HEK293T (cell line): ENCODE measurements at regions not wholly inside any gene's neighbourhood (a gene's known extent, or its start where the extent isn't known, plus 50 kb on each side); places are given as distances from the start of the nearest gene placed in this dataset.

Source experiments
- CTCF ChIA-PET: fragments of 350-600 bp; formaldehyde crosslinking; extraction: SDS; loops from one replicate; lab custom pipeline; 2021; ENCODE audit warnings: antibody characterized with exemption, inconsistent platforms; lab: Yijun Ruan, JAX
- POLR2A ChIA-PET: fragments of 350-600 bp; formaldehyde crosslinking; extraction: SDS; loops from one replicate; lab custom pipeline; 2020; ENCODE audit warnings: antibody characterized with exemption, inconsistent platforms; lab: Yijun Ruan, JAX
- DNase-seq: peaks from one replicate; pipeline ENCODE4 v3.0.0; 2012; ENCODE audit warnings: mixed read lengths; ENCODE audit errors: extremely low spot score
- ARNT ChIP-seq: fragments of 450-650 bp; IDR thresholded peaks from 2 replicates; pipeline ENCODE4 v1.6.1; 2017; ENCODE audit warnings: mild to moderate bottlenecking
- BHLHE40 ChIP-seq: fragments of 450-650 bp; IDR thresholded peaks from 2 replicates; pipeline ENCODE4 v1.6.1; 2016; ENCODE audit warnings: mild to moderate bottlenecking, moderate library complexity, borderline replicate concordance
- CTBP1 ChIP-seq: fragments of 450-650 bp; IDR thresholded peaks from 2 replicates; pipeline ENCODE4 v1.6.1; 2016; ENCODE audit warnings: borderline replicate concordance
- ELF4 ChIP-seq: fragments of 450-650 bp; IDR thresholded peaks from 2 replicates; pipeline ENCODE4 v1.6.1; 2017; ENCODE audit warnings: antibody characterized with exemption
- FOXA1 ChIP-seq: fragments of 450-650 bp; IDR thresholded peaks from 2 replicates; pipeline ENCODE4 v1.6.1; 2016; ENCODE audit warnings: mild to moderate bottlenecking
- FOXK2 ChIP-seq: fragments of 450-650 bp; IDR thresholded peaks from 2 replicates; pipeline ENCODE4 v1.6.1; 2016; ENCODE audit warnings: mild to moderate bottlenecking
- FOXM1 ChIP-seq: fragments of 450-650 bp; IDR thresholded peaks from 2 replicates; pipeline ENCODE4 v1.6.1; 2017; ENCODE audit warnings: mild to moderate bottlenecking, borderline replicate concordance
- HDGF ChIP-seq: fragments of 450-650 bp; IDR thresholded peaks from 2 replicates; pipeline ENCODE4 v1.6.1; 2017; ENCODE audit warnings: antibody characterized with exemption, borderline replicate concordance
- L3MBTL2 ChIP-seq: fragments of 450-650 bp; conservative IDR thresholded peaks from 2 replicates; pipeline ENCODE4 v1.6.1; 2016; ENCODE audit warnings: mild to moderate bottlenecking
- LEF1 ChIP-seq: fragments of 450-650 bp; IDR thresholded peaks from 2 replicates; pipeline ENCODE4 v1.6.1; 2017; ENCODE audit warnings: mild to moderate bottlenecking, borderline replicate concordance
- NFRKB ChIP-seq: fragments of 450-650 bp; IDR thresholded peaks from 2 replicates; pipeline ENCODE4 v1.6.1; 2016; ENCODE audit warnings: mild to moderate bottlenecking, moderate library complexity
- SP1 ChIP-seq: fragments of 450-650 bp; IDR thresholded peaks from 2 replicates; pipeline ENCODE4 v1.6.1; 2017
- SUZ12 ChIP-seq: fragments of 450-650 bp; IDR thresholded peaks from 2 replicates; pipeline ENCODE4 v1.6.1; 2016; ENCODE audit warnings: mild to moderate bottlenecking
- TARDBP ChIP-seq: fragments of 450-650 bp; IDR thresholded peaks from 2 replicates; pipeline ENCODE4 v1.6.1; 2016
- ZNF384 ChIP-seq: fragments of 450-650 bp; IDR thresholded peaks from 2 replicates; pipeline ENCODE4 v1.6.1; 2016
- TF ChIP-seq, protein P1 (sequence below): fragments of 450-650 bp; IDR thresholded peaks from 2 replicates; pipeline ENCODE4 v1.6.1; 2016

DNA sequence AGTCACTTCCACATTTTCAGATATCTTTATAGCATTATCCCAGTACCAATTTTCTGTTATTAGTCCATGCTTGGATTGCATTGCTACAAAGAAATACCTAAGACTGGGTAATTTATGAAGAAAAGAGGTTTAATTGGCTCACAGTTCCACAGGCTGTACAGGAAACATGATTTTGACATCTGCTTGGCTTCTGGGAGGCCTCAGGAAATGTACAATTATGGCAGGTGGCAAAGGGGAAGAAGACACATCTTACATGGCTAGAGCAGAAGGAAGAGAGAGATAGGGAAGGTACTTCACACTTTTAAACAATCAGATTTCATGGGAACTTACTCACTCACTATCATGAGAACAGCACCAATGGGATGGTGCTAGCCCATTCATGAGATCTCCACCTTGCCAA, 172.3 kb upstream of the GPR149 start:
- ChIA-PET POLR2A (no interaction called here), CTCF (no interaction called here)
- no peak for DNase-seq
- TF ChIP-seq SP1, result no peak
- TF ChIP-seq BHLHE40, result no peak
- no peak for TF ChIP-seq SUZ12
- no peak for TF ChIP-seq HDGF
- TF ChIP-seq, protein P1, sequence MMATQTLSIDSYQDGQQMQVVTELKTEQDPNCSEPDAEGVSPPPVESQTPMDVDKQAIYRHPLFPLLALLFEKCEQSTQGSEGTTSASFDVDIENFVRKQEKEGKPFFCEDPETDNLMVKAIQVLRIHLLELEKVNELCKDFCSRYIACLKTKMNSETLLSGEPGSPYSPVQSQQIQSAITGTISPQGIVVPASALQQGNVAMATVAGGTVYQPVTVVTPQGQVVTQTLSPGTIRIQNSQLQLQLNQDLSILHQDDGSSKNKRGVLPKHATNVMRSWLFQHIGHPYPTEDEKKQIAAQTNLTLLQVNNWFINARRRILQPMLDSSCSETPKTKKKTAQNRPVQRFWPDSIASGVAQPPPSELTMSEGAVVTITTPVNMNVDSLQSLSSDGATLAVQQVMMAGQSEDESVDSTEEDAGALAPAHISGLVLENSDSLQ, result no peak
- no peak for TF ChIP-seq FOXM1
- no peak for TF ChIP-seq LEF1

DNA sequence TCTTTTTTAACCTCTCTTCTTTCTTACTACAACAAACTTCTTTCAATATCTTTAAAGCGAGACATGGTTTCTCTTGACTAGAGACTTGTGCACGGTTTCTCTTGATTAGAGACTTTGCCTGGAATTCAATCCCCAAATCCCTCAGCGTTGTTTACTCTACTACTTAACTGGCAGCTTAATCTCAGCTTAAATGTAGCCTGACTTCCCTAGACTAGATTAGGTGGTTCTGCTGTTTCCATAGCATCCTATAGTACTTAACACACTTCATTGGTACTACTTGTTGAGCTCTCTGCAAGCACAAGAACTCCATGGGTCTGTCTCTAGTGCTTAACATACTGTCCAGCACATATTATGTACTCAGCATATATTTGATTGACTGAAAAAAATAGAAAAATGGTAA, 168.2 kb upstream of the GPR149 start:
- no peak for TF ChIP-seq NFRKB
- TF ChIP-seq TARDBP, result no peak
- TF ChIP-seq ARNT, result no peak
- no peak for TF ChIP-seq ZNF384
- no peak for TF ChIP-seq L3MBTL2
- TF ChIP-seq HDGF, result no peak
- no peak for TF ChIP-seq BHLHE40
- TF ChIP-seq FOXK2, result no peak
- no peak for TF ChIP-seq LEF1
- TF ChIP-seq FOXM1, result no peak
- TF ChIP-seq, protein P1, result no peak
- TF ChIP-seq CTBP1, result no peak
- TF ChIP-seq SP1, result no peak
- TF ChIP-seq SUZ12, result no peak
- POLR2A ChIA-PET, result no interaction called here
- CTCF ChIA-PET, result no interaction called here
- DNase-seq, result no peak

DNA sequence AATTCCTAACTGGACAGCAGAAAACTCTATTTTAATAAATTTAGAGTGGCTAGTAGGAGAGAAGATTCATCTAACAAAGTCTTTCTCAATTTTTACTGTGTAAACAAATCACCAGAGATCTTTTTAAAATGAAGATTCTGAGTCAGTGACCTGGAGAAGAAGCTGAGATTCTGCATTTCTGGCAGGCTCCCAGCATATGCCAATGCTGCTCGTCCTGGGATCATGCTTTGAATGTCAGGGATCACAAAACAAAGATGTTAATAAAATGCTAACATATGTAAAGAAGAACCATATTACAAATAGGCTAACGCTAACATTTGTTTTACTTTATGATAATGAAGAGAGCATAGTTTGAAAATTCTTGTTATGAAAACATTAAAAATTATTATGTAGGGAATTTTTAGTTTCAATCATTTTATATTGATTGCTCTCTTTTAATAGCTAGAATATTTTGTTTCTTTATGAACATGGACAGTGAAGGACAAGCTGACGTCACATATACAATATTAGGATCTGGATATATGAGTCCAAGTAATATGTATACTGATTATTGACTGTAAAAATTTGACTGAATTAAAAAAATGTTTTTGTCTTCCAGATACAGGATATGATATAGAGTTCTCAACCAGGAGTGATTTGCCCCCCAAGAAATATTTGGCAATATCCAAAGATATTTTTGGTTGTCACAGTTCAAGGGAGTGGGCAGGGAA, 160.8 kb upstream of the GPR149 start:
- TF ChIP-seq FOXK2 (no peak), NFRKB (no peak), ZNF384 (no peak), ARNT (no peak), BHLHE40 (no peak), HDGF (no peak), SUZ12 (no peak)
- DNase-seq, result no peak
- CTCF ChIA-PET, result no interaction called here
- POLR2A ChIA-PET, result no interaction called here

DNA sequence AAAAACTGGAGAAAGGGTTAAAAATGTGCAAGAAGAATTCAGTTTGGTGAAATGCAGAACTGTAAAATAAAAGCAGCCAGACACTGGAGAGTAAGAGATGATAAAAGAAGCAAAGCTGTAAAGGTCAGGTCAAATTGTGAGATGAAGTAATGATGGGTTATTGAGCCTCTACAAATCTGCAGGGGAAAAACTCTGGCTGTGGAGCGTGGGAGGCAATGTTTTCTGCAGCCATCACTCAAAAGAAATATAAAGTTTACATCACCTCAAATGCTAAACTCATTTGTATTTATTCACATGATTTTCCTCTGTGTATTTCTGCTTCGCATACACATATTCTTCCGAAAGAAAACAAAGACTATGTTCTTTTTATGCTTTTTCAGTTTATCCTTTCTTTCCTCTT, 158.8 kb upstream of the GPR149 start:
- TF ChIP-seq SUZ12 (no peak), NFRKB (no peak), LEF1 (no peak), ARNT (no peak), FOXA1 (no peak), BHLHE40 (no peak), HDGF (no peak), ZNF384 (no peak), SP1 (no peak), FOXK2 (no peak), FOXM1 (no peak), TARDBP (no peak), ELF4 (no peak), L3MBTL2 (no peak), CTBP1 (no peak)
- TF ChIP-seq, protein P1, result no peak
- ChIA-PET CTCF (no interaction called here), POLR2A (no interaction called here)
- DNase-seq, result no peak

DNA sequence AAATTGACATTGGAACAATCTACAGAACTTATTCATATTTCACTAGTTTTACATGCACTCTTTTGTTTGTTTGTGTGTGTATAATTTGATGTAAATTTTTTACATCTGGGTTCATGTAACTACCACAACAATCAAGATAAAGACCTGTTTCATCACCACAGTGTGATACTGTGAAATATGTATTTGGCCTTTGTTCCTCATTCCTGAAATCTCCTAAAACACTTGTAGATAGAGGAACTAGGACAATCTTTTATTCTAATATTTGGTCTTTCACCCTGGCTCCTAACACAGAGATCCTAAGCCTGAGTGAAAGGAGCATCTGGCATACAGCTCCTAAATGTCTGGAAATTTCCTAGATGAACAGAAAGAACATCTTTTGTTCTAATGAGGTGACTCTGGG, 155.0 kb upstream of the GPR149 start:
- no peak for DNase-seq
- POLR2A ChIA-PET, result no interaction called here
- CTCF ChIA-PET, result no interaction called here
- no peak for TF ChIP-seq L3MBTL2
- TF ChIP-seq NFRKB, result no peak
- no peak for TF ChIP-seq SP1

DNA sequence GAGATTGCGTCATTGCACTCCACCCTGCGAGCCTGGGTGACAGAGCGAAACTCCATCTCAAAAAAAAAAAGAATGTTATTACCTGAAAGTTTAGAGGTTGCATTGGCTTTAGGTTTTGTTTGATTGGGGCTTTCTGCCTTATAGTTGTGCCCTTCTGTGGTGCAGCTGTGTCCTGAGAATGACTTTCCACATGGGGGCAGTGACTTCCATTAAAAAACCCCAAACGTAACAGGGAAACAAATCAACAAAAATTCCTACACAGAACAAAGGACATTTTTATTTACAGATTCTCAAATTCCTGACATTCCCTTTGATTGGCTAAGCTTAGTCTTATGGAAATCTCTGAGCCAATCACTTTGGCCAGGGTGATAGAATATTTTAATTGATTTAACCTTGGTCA, 154.1 kb upstream of the GPR149 start:
- no peak for TF ChIP-seq ARNT
- CTCF ChIA-PET, result interaction anchor here (0.6 kb wide), 1 partner anchor 83 kb away, joined by 3 read pairs; no protein-coding TSS in a partner anchor
- DNase-seq, result no peak
- POLR2A ChIA-PET, result no interaction called here

DNA sequence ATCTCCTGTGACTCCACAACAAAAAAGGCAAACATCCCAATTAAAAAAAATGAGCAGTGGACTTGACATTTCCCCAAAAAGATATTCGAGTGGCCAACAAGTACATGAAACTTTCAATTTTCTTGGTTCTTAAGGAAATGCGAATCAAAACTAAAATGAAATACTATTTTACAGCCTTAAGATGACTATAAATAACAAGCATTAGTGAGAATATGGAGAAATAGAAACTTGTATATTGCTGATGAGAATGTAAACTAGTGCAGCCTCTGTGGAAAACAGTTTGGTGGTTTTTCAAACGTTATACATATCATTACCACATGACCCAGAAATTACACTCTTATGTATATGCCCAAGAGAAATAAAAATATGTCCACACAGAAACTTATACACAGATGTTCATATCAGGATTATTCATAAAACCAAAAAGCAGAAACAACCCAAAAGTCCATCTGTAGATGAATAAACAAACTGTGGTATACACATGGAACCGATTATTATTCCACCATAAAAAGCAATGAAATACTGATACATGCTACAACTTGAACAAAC, 153.2 kb upstream of the GPR149 start:
- TF ChIP-seq CTBP1 (no peak), TARDBP (no peak), FOXA1 (no peak), FOXM1 (no peak), SUZ12 (no peak), ARNT (no peak), L3MBTL2 (no peak), NFRKB (no peak), ZNF384 (no peak), SP1 (no peak), BHLHE40 (no peak), FOXK2 (no peak), HDGF (no peak), LEF1 (no peak), ELF4 (no peak)
- TF ChIP-seq, protein P1, result no peak
- ChIA-PET POLR2A (no interaction called here), CTCF (no interaction called here)
- no peak for DNase-seq
